ENCODE measurements at regions not wholly inside any gene's neighbourhood (a gene's known extent, or its start where the extent isn't known, plus 50 kb on each side); places are given as distances from the start of the nearest gene placed in this dataset.

- TF ChIP-seq CTCF (conservative IDR thresholded peaks at IDR 0.05) (no peak), EZH2 (IDR thresholded peaks at IDR 0.05; ENCODE audit: low read depth) (no peak)
These were observed 467.7 kb upstream of the ACO1 start for GRCh38 chr9:31916591-31917241.

Data from PC-9 (cell line).